Stimulated activated CD4-positive, alpha-beta T cell treated with anti-CD3 and anti-CD28 coated beads, Interleukin-4, amount 100 ng/mL, for 48 hours (primary cell): ENCODE measurements at regions not wholly inside any gene's neighbourhood (a gene's known extent, or its start where the extent isn't known, plus 50 kb on each side); places are given as distances from the start of the nearest gene placed in this dataset.
"Not testable (repeated sequence)": the region's sequence is repeated elsewhere in the genome, so short reads cannot be mapped to it uniquely, and the experiment has no call there.

ENCODE experiments used
- DNase-seq, 2 donors: peaks; one replicate each; pipeline ENCODE4 v3.0.0-alpha.2; 2020; ENCODE audit warnings: low read depth in 2 of 2

DNA sequence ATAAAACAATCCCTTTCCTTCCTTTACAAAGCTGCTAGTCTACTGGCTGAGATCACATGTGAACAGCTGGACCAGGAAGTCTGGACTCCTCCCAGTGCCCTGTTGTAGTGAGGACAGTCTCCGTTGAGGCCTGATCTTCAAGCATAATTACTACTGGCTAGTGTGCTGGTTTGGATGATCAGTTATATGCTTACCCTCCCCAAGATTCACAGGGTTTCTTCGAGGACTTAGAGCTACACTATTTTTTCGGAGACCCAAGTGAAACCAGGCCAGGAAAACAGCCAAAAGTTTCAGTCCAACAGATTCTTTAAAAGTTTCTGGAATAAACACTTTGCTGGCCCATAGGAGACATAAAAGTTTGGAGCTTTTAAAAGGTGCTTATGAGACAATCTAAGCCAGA lies 194.9 kb upstream of the CDH11 start:
- DNase-seq: no peak

DNA sequence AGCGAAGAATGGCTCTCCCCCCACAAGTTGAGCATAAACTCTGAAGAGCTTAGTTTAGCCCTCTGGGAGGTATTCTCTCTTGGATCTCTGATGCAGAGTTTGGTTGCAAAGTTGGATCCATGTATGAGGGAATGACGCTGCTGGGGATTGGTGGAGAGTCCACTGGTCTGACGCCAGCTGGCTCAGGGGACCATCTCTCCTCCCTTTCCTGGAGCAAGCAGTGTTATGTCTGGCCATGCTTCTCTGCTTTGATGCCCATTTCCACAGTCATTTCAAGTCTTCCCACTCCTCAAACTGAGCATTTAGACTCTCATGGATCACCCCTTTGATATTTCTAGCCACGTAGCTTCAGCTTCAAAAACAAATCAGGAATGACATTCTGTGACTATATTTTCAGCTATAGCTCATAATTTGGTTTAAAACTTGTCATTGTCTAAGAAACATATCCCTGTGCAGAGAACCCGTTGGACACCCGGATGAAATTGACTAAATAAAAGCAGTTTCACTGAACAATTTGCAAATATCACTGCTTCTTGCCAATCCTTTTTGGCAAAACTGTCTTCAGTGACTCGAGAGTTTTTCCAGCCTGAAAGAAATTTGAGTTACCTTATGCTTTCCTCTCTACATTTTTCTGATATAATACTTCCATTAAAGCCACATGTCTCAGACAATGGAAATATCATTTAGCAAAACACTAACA lies 193.4 kb upstream of the CDH11 start:
- no peak for DNase-seq

DNA sequence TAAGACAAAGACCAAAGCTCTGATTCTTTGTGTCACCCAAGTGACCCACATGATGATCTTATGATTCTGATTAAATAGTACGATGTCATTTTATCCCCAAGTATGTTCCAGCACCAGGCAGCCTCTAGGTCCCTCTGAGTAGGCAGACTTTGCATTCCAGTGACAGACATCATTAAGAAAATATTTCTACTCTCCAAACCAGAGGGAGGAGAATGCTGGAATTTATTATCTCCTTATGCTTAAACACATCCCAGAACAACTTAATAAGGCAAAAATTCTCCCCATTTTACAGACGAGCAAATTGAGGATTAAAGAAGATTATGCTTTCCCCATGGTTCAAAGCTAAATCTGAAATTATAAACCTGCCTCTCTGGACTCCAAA lies 192.8 kb upstream of the CDH11 start:
- DNase-seq: no peak

DNA sequence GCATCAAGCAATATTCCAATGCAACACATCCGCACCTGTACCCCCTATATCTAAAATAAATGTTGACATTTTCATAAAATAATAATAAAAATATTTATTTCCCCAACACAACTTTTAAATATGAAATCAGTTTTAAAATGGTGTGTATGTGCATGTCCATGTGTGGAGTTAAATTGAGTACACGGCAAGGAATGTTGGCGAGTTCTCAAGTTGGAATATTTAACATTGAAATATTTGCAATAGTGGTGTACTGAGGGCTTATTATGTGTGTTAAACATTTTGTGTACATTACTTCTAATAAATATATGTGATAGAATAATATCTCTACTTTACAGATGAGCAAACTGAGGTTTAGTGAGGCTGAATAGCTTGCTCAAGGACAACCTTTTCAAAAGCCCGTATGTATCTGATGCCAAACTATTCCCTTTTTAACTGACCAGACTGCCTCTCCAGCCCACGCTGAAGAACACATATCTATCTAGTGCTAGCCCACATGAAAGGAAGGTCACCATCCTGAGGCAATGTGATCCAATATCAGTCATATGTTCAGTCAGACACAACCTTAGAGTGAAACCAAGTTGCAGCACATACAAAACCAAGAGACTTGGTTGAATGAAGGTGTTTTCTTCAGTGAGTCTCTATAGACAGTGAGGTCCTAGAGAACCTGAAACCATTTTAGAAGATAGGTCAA lies 192.2 kb upstream of the CDH11 start:
- no peak for DNase-seq

DNA sequence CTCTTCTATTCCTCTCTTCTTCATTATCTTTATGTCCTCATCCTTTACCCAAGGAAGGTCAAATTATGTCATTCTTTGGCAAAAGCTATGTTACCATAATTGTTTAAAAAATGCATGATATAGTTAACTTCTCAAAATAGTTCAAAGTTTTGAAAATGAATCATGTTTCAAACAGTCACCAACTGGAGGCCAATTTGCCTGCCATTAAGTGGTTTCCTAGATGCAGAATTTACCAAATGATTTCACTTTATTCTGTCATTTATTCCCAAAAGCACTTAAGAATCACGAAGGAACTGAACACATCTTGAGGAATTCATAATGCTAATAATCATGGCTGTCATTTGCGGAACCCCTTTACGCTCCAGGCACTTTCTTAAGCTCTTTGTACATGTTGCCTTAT lies 190.9 kb upstream of the CDH11 start:
- no peak for DNase-seq

DNA sequence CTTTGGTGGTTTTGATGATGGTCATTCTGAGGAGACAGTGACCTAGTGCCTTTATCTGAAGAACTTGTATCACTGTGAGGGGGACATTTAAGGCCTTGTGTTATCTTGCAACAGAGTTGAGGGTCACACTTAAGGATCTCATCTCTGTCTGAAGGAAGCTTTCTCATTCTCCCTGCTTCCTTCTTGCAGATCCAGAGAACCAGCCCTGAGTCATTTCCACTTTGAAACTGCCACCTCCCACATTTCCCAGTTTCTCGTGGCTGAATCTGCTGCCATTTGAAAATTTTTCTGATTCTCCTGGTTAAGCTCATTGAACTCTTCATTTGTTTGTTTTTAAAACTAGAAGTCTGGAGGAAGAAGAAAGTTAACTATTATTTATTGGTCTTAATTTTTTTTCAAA lies 190.2 kb upstream of the CDH11 start:
- no peak for DNase-seq

DNA sequence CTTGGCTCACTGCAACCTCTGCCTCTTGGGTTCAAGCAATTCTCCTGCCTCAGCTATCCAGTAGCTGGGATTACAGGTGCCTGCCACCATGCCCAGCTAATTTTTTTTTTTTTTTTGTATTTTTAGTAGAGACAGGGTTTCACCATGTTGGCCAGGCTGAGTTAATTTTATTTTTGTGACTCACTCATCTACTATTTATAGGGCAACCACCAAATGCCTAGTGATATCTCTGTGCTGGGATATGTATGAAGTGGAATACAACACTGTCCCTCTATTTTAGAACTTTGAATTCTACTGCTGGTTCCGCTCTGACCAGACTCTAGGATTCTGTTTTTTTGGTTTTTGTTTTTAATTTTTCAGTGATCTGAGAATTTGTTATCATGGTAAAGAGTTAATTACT lies 188.6 kb upstream of the CDH11 start:
- not testable (repeated sequence) for DNase-seq

DNA sequence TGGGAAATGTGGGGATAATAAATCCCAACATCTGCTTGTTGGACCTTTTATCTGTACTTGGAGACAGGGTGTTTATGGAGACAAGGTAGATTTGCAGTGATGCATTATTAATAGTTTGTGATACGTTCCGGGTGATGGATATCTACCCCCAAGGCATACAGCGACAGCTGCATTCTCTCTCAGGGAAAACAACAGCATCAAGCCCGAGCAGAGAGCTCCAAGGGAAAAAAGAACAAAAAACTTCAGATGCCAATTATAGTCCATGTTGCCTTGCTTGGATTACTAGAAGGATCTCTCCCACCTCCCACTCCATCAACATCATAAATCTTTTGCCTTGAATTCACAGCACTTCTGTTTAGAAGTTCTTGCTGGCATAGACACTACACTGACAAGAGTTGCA lies 187.5 kb upstream of the CDH11 start:
- no peak for DNase-seq

DNA sequence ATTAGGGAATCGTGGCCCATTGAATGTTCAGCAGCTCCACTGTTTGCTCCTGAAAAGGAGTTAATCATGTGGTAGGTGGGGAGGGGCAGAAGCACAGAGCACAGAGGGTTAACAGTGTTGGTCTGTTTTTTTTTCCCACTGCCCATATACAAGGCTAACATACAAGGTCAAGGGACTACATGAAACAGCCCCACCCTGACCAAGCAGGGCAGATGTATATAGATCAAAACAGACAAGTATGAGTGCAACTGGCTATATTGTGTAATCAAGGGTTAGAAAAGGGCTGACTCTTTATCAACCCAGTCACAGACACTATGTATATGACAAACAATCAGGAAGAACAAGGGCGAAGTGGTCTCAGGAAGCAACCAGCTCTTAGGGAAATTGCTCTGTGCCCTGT lies 186.6 kb upstream of the CDH11 start:
- DNase-seq: no peak

DNA sequence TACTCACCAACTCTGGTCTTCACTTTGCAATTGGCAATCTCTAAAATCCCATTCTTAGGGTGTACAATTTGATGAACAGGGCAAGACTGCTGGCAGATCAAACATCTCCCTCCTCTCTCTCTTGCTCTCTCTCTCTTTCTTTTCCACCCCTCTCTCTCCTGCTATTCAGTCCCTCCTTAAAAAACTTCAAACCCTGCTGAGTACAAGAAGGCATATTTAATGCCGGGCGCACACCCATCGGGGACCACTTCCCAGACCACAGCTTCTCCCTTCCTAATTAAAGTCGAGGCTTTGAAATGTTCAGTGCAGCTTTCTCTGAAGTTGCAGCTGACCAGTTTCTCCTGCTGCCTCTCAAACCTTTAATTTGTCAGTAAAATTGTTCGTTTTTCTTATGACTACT lies 185.4 kb upstream of the CDH11 start:
- DNase-seq: no peak

DNA sequence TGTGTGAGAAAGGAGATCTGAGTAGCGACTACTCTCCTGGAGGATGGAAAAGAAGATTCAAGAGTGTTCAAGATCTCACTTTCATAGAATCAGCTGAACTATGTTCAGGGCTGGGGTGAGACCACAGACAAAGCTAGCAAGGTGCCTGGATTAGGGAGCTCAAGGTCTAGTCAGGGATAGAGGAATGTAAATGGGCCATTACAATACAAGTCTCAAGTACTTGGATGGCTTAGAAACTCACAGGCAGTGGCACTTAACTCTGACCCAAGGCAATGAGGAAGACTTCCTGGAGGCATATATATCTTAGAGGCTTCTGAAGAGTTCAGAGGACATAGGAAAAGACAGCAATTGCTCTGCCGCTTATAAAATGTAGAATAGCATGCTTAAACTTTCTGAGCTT lies 184.9 kb upstream of the CDH11 start:
- DNase-seq: no peak

DNA sequence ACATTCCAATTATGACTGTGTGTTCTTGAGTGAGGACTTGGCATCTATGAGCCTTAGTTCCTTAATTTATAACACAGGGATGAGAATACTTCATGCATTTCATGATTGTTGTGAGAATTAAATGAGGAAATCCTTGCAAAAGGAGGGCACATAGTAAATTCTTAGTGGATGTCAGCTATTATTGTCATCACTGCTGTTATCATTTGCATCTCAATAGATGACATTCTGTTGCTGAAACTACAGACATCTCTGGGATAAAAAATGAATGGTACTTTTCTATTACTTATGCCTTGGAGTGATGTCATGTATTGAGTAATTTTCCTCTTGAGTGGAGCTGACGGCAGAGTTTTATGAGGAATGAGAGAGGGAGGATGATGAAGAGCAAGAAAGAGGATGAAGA lies 184.4 kb upstream of the CDH11 start:
- DNase-seq: no peak

DNA sequence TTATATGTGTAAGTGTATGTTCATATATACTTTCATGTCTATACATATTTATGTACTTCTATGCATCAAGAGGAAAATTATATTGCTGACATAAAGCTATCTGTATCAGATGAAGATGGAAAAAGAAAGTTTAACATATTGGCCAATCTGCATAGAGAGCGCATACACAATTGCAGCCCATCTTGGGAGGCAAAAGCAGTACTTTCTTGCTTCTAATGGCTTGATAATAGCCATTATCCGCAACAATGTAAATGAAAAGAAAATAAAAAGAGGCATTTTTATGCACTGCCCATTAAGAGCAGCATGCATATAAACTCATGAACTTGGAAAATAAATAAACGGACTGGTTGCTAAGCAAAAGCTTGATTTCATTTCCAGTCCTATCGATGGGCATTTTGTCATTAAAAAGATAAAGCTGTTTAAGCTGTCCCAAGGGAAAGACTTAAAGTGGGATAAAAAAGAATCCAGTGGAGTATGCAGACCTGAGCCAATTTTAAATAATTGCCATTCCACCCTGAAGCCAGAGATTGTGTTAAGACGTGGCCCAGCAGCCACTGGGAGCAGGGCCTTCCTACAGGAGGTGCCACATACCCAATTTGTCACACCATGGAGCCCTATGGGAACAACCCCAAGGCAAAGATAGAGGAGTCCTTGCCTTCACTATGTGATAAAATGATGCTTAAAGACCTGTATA lies 183.6 kb upstream of the CDH11 start:
- DNase-seq: no peak

DNA sequence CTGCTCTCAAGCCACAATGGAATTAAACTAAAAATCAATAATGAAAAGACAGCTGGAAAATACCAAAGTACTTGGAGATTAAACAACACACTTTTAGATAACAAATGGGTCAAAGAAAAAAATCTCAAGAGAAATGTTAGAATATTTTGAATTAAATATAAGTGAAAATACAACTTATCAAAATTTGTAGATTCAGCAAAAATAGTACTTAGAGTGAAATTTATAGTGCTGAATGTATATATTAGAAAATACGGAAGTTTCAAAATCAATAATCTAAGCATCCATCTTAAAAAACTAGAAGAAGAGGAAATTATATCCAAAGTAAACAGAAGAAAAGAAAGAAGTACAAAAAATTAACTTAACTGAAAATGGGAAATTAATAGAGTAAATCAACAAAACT lies 179.2 kb upstream of the CDH11 start:
- DNase-seq: no peak

DNA sequence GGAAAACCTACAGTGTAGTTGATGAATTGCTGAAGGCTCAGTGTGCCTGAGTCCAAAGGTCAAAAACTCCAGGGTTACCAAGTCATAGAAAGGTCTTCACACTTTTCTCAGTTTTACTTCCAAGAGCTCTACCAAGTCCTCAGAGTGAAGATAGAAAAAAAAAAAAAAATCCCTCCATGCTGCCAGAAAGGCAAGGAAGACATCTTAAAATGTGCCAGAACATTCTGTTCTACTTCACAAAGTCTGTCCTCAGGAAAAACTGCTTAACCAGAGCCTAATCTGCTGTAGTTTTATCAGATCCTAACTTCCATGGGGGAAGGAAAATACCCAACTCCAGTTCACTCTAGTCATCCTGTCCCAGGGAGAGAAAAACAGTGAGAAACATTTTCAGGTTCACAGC lies 175.6 kb upstream of the CDH11 start:
- DNase-seq: no peak

DNA sequence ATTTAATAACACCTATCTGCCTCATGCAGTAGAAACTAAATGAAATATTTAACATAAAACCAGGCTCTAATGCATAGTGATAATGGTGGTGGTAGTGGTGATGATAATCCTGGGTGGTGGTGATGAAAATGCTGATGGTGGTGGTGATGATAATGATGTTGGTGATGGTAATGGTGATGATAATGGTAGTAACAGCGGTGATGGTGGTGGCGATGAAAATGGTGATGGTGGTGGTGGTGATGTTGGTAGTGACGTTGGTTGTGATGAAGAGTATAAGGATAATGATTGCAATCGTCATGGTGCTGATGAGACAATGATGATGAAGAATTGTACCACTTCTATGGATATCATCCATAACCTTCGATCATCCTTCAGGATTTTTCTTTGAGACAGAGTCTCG lies 173.7 kb upstream of the CDH11 start:
- DNase-seq: no peak

DNA sequence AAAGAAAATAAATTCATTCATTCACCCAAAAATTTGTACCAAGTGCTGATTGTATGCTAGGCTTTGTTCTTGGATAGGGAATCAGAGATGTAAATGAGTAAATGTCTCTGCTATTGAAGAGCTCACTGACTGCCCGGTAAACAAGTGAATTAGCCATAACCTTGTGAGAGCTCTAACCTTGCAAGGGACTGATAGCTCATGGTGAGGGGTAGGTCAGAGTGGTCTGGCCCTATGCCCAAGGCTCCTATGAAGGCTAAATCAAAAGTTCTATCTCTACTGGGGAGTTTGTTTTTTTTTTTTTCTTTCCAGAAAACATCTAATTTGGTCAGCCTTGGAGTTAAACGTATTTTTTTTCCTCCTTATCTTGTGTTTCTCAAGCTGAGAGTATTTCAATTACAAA lies 172.8 kb upstream of the CDH11 start:
- DNase-seq: no peak

DNA sequence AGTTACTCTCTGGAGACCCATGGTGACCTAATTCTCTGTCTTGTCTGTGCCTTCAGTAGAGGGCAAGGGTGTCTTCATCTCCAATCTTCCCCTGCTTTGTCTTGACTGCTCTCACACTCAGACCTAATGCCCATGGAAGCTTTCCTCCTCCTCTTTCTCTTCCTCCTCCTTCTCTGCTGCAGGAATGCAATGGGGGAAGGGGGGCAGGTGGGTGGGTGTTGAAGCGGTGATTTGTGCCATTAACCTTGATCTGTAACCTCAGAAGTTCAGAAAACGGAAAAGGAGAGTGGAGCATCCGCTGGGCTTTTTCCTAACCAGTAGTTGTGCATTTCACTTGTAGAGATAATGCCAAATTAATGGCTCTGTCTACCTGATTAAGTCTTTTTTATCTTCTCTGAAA lies 172.3 kb upstream of the CDH11 start:
- DNase-seq: no peak

DNA sequence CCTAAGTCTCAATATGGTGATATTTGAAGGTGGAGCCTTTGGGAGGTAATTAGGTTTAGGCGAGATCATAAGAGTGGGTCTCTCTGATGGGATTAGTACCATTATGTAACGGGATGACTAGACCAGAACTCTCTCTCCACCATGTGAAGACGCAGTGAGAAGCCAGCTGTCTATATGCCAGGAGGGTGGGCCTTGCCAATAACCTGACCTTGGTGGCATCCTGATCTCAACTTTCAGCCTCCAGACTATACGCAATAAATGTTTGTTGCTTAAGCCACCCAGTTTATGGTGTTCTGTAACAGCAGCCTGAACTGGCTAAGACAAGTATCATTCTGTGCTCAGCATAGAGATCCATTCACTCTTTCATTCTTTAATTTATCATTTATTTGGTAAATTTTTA lies 167.2 kb upstream of the CDH11 start:
- DNase-seq: no peak

DNA sequence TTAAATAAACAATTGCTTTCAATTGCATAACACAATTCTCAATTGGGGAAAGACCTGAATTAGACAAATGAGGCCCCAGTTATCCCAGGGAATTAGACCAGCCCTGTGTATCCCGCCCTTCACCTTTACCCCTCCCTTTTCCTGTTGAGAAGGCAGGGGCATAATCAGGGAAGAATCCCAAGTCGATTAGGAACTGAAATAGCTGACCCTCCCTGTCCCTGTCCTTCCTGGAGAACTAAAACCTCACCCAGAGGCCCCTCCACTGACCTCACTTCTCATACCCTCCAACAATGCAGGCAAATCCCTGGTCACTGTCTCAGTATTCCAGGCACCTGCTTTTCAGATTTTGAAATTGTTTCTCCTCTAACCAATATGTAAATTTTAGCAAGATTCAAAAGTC lies 165.4 kb upstream of the CDH11 start:
- DNase-seq: no peak

DNA sequence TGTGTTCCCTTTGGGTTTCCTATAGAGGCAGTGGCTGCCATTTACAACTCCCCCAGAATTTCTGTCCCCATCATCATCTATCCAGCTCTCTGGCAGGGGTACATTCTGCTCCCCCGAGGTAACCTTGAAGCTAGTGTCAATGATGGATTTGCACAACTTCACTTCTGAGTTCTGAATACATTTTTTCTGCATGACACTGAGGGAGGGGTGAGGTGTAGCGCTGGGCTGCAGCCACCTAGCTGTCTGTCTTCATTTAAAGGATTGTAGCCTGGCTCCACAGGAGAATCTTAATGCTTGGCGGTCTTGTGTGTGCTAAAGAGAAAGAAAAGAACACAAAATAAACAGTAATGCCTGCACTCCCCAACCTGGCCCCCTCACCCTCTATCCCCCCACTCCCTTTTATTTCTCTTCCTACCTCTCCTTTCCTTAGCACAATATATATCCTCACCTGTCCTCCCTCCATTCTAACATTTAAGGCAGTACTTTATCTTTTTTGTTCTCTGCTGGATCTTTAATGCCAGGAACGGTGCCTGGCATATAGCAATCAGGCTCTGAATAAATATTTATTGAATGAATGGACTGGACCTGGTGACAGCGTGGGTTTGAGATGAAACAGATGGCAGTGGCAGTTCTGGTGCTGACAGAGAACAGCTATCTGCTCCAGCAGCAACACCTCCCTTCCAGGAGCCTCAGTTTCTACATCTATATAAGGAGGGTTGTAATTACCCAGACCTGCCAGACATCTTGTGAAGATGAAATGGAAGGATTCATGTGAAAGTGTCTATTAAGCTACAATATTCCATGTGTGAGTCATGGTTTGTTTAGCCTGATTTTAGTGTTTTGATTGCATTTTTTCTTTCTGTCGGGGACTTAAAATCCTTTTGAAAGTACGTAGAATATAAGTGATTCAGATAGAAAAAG lies 163.5 kb upstream of the CDH11 start:
- DNase-seq: no peak

DNA sequence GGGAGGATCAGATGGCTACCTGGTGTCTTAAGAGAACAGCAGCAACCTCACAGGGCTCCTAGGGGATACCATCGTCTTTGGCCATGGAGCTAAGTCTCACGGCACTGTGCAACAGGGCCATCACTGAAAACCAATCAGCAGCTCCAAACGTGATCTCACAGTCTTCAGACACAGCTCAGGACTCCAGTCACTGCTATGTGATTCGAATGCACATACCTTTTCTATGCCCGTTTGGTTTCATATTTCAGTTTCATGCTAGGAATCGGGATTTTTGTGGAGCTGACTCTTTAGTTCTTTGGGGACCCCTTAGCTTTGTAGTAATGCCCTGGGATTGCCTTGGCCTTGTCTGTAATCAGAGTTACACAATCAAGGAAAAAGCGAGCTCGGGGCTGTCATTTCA lies 162.8 kb upstream of the CDH11 start:
- DNase-seq: no peak
